ENCODE measurements at regions not wholly inside any gene's neighbourhood (a gene's known extent, or its start where the extent isn't known, plus 50 kb on each side); places are given as distances from the start of the nearest gene placed in this dataset.

GRCh38 chr10:125375210-125375609 lies 214.8 kb upstream of the CTBP2 start:
- no TSS peak for BruUV-seq (replicated peaks)
- RAD21 ChIA-PET (ENCODE audit: unreplicated experiment), result no interaction called here
- Histone ChIP-seq H3K4me2 (ENCODE audit: control insufficient read depth, insufficient read depth) (no peak overlapping the region), H3K27me3 (replicated peaks in 1 of 2; ENCODE audit: control insufficient read depth in 2 of 2, insufficient read depth in 2 of 2, low read length in 1 of 2) (no peaks in the 10 kb centered on the region), H3K9ac (ENCODE audit: control insufficient read depth, insufficient read depth, low read length) (no peak overlapping the region), H3K36me3 (ENCODE audit: control insufficient read depth in 2 of 2, insufficient read depth in 2 of 2, low read length in 1 of 2) (no peaks in the 10 kb centered on the region), H2AFZ (ENCODE audit: control insufficient read depth, low read depth, low read length) (no peak overlapping the region), H3K9me3 (replicated peaks; ENCODE audit: control insufficient read depth, insufficient read depth, low read length) (no peaks in the 10 kb centered on the region; the same call in 2 of the 3 replicates), H3K79me2 (ENCODE audit: control insufficient read depth, insufficient read depth, low read length) (no peaks in the 10 kb centered on the region), H3K4me1 (ENCODE audit: control insufficient read depth, insufficient read depth, low read length) (no peaks in the 10 kb centered on the region), H4K20me1 (ENCODE audit: control insufficient read depth, insufficient read depth) (no peaks in the 10 kb centered on the region), H3K4me3 (no peak overlapping the region), H3K27ac (ENCODE audit: control insufficient read depth, insufficient read depth) (no peak overlapping the region)
- TF ChIP-seq ZNF24 (IDR thresholded peaks at IDR 0.05), result no peak
- no peak for TF ChIP-seq POLR2AphosphoS2 (IDR thresholded peaks at IDR 0.05; ENCODE audit: low read depth, low read length)
- TF ChIP-seq RAD21 (IDR thresholded peaks at IDR 0.05; ENCODE audit: insufficient read depth, low read depth, low read length), result 0 out of 2 replicates have a peak, but pooled peaks have one; percentile 5
- in situ Hi-C loops (cut with MboI), result no loop called here
- SMC1A ChIA-PET (ENCODE audit: uncharacterized antibody, unreplicated experiment), result no interaction called here
- no peak for FAIRE-seq
- CTCF ChIA-PET, result no interaction called here
- no peak for DNase-seq (ENCODE audit: low read depth, low spot score)
- WGBS (ENCODE audit: insufficient coverage, insufficient replicate concordance, low lambda C conversion rate, missing lambda C conversion rate), result 16% methylated on average over 3 of the region's 3 CpGs
- intact Hi-C loops (cut with micrococcal nuclease; ENCODE audit: unreplicated experiment), result no loop called here
- no peak for ATAC-seq
- POLR2A ChIA-PET, result no interaction called here

- Histone ChIP-seq H3K27ac (ENCODE audit: control insufficient read depth, insufficient read depth) (no peak overlapping the region), H3K4me1 (ENCODE audit: control insufficient read depth, insufficient read depth, low read length) (no peaks in the 10 kb centered on the region), H3K9me3 (replicated peaks; ENCODE audit: control insufficient read depth, insufficient read depth, low read length) (no peaks in the 10 kb centered on the region), H3K4me2 (ENCODE audit: control insufficient read depth, insufficient read depth) (no peak overlapping the region), H3K36me3 (ENCODE audit: control insufficient read depth in 2 of 2, insufficient read depth in 2 of 2, low read length in 1 of 2) (no peaks in the 10 kb centered on the region), H3K9ac (ENCODE audit: control insufficient read depth, insufficient read depth, low read length) (no peak overlapping the region), H4K20me1 (ENCODE audit: control insufficient read depth, insufficient read depth) (no peaks in the 10 kb centered on the region), H3K4me3 (no peak overlapping the region), H2AFZ (ENCODE audit: control insufficient read depth, low read depth, low read length) (no peak overlapping the region), H3K79me2 (ENCODE audit: control insufficient read depth, insufficient read depth, low read length) (no peaks in the 10 kb centered on the region), H3K27me3 (replicated peaks in 1 of 2; ENCODE audit: control insufficient read depth in 2 of 2, insufficient read depth in 2 of 2, low read length in 1 of 2) (no peaks in the 10 kb centered on the region)
- intact Hi-C loops (cut with micrococcal nuclease; ENCODE audit: unreplicated experiment) (no loop called here), in situ Hi-C loops (cut with MboI) (no loop called here)
- ATAC-seq (no peak), FAIRE-seq (no peak), DNase-seq (ENCODE audit: low read depth, low spot score) (no peak)
- RAD21 ChIA-PET (ENCODE audit: unreplicated experiment), result no interaction called here
- SMC1A ChIA-PET (ENCODE audit: uncharacterized antibody, unreplicated experiment), result no interaction called here
- BruUV-seq (replicated peaks), result no TSS peak
- 48% methylated on average over 6 of the region's 6 CpGs for WGBS (ENCODE audit: insufficient coverage, insufficient replicate concordance, low lambda C conversion rate, missing lambda C conversion rate)
- POLR2A ChIA-PET, result no interaction called here
- CTCF ChIA-PET, result no interaction called here
- TF ChIP-seq USF1 (IDR thresholded peaks at IDR 0.05; ENCODE audit: borderline replicate concordance, extremely low read length, insufficient read depth, low read depth, low read length), result no peak
- no peak for TF ChIP-seq MLLT1 (IDR thresholded peaks at IDR 0.05)
- TF ChIP-seq ZNF24 (IDR thresholded peaks at IDR 0.05), result no peak
- no peak for TF ChIP-seq MYB (IDR thresholded peaks at IDR 0.05; ENCODE audit: borderline replicate concordance, low read depth, low read length)
- TF ChIP-seq ATF3 (IDR thresholded peaks at IDR 0.05; ENCODE audit: borderline replicate concordance, extremely low read depth, low read depth, low read length), result no peak
- TF ChIP-seq PBX3 (IDR thresholded peaks at IDR 0.05; ENCODE audit: insufficient replicate concordance, low read depth, low read length), result no peak
- no peak for TF ChIP-seq KLF5 (IDR thresholded peaks at IDR 0.05; ENCODE audit: partially characterized antibody)
- TF ChIP-seq IRF4 (IDR thresholded peaks at IDR 0.05; ENCODE audit: low read depth, low read length), result no peak
- no peak for TF ChIP-seq SMC3 (IDR thresholded peaks at IDR 0.05; ENCODE audit: borderline replicate concordance, low read length)
These were observed 213.2 kb upstream of the CTBP2 start for GRCh38 chr10:125373546-125373945.
